ENCODE measurements at regions not wholly inside any gene's neighbourhood (a gene's known extent, or its start where the extent isn't known, plus 50 kb on each side); places are given as distances from the start of the nearest gene placed in this dataset.
"Not testable (repeated sequence)": the region's sequence is repeated elsewhere in the genome, so short reads cannot be mapped to it uniquely, and the experiment has no call there.

GRCh38 chr17:30712859-30713258, 111.6 kb downstream of the CRLF3 start:
- not testable (repeated sequence) for TF ChIP-seq CTCF (IDR thresholded peaks at IDR 0.05; ENCODE audit: low read depth, low read length); POLR2A (IDR thresholded peaks at IDR 0.05; ENCODE audit: extremely low read depth, insufficient read length)

All from NB4 (cell line).